ENCODE measurements at regions not wholly inside any gene's neighbourhood (a gene's known extent, or its start where the extent isn't known, plus 50 kb on each side); places are given as distances from the start of the nearest gene placed in this dataset.

DNA sequence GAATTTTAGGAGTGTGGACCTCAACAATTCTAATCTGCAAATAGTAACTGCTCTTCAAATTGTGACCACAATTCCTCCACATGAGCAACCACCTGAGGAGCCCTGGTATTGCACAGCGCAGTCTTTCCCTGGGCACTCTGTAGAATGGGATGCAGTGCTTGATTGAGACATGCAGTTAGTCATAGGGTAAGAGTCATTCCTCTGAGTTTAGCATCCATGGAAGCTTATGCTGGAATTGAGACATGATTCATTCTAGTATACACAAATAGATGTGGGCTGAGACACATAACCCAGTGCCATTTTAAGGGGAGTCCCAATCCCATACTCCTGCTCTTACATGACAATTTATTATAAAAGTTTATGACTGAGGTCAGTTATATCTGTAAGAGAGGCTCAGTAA is 582.3 kb upstream of the CNTNAP2 start:
- TF ChIP-seq, protein P1, sequence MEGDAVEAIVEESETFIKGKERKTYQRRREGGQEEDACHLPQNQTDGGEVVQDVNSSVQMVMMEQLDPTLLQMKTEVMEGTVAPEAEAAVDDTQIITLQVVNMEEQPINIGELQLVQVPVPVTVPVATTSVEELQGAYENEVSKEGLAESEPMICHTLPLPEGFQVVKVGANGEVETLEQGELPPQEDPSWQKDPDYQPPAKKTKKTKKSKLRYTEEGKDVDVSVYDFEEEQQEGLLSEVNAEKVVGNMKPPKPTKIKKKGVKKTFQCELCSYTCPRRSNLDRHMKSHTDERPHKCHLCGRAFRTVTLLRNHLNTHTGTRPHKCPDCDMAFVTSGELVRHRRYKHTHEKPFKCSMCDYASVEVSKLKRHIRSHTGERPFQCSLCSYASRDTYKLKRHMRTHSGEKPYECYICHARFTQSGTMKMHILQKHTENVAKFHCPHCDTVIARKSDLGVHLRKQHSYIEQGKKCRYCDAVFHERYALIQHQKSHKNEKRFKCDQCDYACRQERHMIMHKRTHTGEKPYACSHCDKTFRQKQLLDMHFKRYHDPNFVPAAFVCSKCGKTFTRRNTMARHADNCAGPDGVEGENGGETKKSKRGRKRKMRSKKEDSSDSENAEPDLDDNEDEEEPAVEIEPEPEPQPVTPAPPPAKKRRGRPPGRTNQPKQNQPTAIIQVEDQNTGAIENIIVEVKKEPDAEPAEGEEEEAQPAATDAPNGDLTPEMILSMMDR (IDR thresholded peaks at IDR 0.05 in 2 of 3, conservative IDR thresholded peaks at IDR 0.05 in 1 of 3; ENCODE audit: borderline replicate concordance in 1 of 3, insufficient read depth in 1 of 3, low read depth in 2 of 3, low read length in 2 of 3): no peak
- no peak for TF ChIP-seq POLR2AphosphoS5 (IDR thresholded peaks at IDR 0.05; ENCODE audit: low read depth, low read length)
- TF ChIP-seq, protein P2, sequence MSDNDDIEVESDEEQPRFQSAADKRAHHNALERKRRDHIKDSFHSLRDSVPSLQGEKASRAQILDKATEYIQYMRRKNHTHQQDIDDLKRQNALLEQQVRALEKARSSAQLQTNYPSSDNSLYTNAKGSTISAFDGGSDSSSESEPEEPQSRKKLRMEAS (IDR thresholded peaks at IDR 0.05): no peak
- TF ChIP-seq EZH2phosphoT487 (IDR thresholded peaks at IDR 0.05; ENCODE audit: borderline replicate concordance): no peak

All from HCT116 (cell line).